NOMO-1 (cell line): ENCODE measurements at regions not wholly inside any gene's neighbourhood (a gene's known extent, or its start where the extent isn't known, plus 50 kb on each side); places are given as distances from the start of the nearest gene placed in this dataset.
A peak's percentile ranks its signal among the peaks of the same experiment; 100 is the strongest.
"Not testable (repeated sequence)": the region's sequence is repeated elsewhere in the genome, so short reads cannot be mapped to it uniquely, and the experiment has no call there.

Source experiments
- DNase-seq, 2 experiments: peaks; one replicate each; lab custom pipeline; 2025; ENCODE audit not compliant: unreplicated experiment in 2 of 2; lab: John Stamatoyannopoulos, UW

- no peak for DNase-seq
Measured at GRCh38 chr1:8230292-8230621, 87.7 kb upstream of the SLC45A1 start.

- DNase-seq, result no peak
Measured at GRCh38 chr1:8228253-8228652, 89.7 kb upstream of the SLC45A1 start.

DNA sequence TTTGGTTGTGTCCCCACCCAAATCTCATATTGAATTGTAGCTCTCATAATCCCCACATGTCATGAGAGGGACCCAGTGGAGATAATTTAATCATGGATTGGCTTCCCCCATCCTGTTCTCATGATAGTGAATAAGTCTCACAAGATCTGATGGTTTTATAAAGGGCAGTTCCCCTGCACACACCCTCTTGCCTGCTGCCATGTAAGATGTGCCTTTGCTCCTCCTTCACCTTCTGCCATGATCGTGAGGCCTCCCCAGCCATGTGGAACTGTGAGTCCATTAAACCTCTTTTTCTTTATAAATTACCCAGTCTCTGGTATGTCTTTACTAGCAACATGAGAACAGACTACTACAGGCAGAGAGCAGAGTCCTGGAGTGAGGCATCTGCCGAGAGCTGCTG, 90.2 kb upstream of the SLC45A1 start:
- DNase-seq, result not testable (repeated sequence)

DNA sequence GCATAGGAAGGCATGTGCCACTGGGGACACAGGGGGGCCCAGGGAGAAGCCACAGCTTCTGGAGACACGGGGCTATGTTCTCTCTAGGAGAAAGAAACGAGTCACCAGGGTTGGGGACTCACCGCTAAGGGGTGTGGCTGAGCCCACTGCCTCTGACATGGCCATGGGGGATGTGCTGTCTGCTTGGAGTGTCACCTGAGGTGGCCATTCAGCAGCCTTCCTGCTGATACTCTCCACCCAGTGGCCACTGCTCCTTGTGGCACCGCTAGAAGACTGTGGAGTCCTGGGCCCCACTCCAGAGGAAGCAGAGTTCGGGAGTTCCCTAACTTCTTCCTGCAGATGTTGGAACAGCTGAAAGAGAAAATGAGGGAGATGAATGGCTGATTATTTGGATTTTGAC, 91.2 kb upstream of the SLC45A1 start:
- no peak for DNase-seq

GRCh38 chr1:8226024-8226423, 91.9 kb upstream of the SLC45A1 start:
- DNase-seq, result not testable (repeated sequence)

- DNase-seq, result no peak
Measured at GRCh38 chr1:8223526-8223925, 94.4 kb upstream of the SLC45A1 start.

- no peak for DNase-seq
Measured at GRCh38 chr1:8222789-8223188, 95.1 kb upstream of the SLC45A1 start.

GRCh38 chr1:8219530-8219929, 98.4 kb upstream of the SLC45A1 start:
- no peak for DNase-seq

DNA sequence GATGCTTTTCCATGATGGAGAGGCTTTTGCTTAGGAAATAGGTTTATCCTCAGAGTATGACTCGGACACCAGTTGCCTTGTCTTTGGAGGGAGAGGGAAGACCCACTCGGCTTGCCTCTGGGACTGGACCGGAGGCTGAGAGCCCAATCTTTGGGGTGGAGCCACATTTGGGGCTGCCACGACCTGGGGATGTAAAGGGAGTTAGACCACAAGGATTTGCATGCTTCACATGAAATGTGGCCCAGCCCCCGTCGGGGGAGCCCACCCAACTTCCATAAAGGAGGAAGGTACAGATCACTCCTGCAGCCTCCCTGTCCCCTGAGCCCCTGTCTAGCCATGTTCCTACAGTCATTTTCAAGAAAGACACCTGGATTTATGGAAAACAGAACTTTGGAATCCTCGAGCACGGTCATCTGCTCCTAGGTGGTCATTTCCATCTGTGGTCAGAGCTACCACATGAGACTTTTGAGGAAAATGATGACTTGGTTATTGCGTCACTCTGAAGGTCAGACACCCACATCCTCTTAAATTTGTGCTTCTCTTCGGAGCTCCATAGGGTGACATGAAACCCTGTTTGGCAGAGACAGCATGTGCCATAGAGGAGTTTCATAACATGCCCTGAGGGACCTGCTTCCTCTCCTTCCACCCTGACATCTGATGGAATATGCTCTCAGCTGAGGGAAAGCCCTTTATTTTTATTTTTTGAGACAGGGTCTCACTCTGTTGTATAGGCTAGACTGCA, 99.4 kb upstream of the SLC45A1 start:
- peak; percentile 7 to 38 for DNase-seq

DNA sequence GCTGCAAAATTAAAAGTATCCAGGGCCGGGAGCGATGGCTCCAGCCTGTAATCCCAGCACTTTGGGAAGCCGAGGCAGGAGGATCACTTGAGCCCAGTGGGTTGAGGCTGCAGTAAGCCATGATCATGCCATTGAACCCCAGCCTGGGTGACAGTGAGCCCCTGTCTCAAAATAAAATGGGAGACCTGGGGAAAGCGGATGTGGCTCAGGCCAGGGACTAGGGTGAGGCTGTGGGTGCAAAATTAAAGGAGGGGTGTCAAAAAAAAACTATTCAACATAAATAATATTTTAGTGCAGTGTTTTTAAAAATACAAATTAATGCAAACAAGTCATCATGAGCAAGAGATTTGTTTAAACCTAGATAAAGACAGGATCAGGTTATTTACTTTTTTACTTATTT, 100.1 kb upstream of the SLC45A1 start:
- no peak for DNase-seq

DNA sequence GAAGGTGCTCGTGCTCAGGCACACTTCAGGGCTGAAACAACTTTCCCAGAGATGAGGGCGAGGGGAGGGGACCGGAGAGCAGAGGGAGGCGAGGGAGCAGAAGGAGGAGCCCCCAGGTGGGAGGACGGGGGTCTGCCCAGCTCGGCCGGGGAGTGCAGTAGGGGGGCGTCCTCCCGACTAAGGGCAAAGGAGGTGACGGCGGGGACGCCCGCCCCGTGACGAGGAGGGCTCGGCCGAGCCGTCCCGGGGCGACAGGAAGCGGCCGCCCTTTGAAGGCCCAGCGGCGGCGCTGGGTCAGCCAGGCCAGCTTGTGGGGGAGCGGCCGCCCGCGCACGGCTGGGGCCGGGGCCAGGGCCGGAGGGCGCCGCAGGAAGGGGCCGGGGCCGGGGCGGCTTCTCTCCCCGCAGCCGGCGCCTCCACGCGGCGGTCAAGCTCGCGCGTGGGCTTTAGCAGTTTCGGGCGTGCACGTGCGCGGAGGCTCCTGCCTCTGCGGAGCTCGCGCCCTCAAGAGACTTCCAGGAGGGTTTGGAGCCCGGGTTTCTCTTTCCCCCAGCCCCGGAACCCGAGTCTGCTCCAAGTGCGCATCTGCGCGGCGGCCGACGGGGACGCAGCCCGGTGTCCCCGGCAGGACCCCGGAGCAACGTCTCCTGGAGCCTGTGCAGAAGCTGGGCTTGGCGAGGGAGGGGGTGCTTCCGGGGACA, 100.8 kb upstream of the SLC45A1 start:
- DNase-seq, result no peak

DNA sequence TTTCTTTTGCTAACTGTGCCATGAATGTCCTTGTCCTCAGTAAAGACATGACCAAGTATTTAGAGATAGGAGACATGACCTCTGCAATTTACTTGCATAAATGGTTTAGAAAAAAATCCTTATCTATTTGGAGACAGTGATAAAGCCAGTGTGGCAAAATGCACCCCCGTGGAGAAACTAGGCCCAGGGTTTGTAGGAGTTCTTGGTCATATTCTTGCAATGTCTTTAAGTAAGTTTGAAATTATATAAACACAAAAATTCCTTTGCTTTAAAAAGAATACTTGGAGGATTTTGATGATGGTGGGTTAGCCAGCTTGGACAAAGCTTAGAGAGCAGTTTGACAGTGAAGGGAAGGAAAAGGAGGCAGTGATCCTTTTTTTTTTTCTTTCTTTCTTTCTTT, 101.9 kb upstream of the SLC45A1 start:
- DNase-seq, result no peak

- no peak for DNase-seq
Measured at GRCh38 chr1:8214501-8215173, 103.3 kb upstream of the SLC45A1 start.

DNA sequence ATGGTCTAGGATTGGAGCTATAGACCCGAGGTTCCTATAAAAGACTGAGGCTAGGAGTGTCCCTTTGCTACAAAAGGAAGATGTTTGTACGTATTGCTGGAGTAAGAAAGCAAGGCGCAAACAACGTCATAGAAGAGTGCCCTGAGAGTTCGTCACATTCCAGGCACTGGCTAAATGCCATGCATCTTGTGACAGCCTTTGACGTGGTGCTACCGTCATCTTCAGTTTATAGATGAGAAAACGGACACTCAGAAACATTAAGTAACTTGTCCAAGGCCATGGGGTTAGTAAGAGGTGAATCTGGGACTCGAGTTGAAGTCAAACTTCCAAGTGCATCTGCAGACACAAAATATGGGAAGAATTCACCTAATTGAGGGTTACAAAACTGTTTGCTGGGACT, 104.2 kb upstream of the SLC45A1 start:
- DNase-seq, result no peak

DNA sequence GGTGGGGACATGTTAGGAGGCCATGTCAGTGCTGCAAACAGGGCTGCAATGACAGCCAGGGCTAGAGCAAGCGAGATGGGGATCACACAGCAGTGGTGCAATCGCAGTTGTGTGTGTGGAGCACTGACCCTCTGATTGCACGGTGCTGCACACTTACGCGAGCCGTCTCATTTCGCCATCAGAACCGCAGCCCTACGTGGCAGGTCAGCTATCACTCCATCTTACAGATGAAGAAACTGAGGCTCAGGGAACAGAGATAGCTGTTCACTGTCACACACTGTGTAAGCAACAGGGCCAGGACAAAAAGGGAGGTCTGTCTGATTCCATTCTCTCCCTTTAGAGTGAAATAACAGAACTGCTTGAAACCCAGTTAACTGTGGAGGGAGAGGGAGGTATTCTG, 104.8 kb upstream of the SLC45A1 start:
- no peak for DNase-seq

- no peak for DNase-seq
Measured at GRCh38 chr1:8212580-8213031, 105.3 kb upstream of the SLC45A1 start.

DNA sequence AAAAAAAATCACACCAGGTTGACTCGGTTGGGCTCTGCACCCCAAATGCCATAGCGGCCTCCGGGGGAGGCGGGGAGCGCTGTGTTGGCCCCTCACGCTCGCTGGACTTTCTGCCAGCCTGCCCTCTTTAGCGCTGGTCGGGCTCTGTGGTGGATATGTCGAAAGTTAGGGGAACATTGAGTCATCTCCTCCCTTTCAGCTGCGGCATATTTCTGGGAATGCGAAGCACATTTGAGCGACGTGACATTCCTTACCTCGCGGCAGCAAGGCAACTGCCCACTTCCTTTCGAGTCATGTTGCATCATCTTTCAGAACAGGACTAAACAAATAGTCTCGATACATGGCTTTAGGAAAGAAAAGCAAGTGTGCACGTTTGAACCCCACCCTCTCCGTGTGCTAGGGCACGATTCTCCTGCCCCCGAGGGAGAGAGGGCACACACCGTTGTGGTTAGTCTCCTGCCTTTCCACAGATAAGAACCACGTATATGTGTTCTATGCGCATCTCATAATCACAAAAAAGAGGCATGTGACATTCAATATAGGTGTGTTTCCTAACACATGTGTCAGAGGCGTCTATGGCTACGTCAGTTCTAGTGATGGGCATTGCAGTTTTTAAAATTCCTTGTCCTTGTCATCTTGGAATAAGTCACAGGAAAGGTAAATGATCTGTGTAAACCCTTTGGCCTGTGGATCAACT, 105.9 kb upstream of the SLC45A1 start:
- DNase-seq, result peak; percentile 37 to 54

DNA sequence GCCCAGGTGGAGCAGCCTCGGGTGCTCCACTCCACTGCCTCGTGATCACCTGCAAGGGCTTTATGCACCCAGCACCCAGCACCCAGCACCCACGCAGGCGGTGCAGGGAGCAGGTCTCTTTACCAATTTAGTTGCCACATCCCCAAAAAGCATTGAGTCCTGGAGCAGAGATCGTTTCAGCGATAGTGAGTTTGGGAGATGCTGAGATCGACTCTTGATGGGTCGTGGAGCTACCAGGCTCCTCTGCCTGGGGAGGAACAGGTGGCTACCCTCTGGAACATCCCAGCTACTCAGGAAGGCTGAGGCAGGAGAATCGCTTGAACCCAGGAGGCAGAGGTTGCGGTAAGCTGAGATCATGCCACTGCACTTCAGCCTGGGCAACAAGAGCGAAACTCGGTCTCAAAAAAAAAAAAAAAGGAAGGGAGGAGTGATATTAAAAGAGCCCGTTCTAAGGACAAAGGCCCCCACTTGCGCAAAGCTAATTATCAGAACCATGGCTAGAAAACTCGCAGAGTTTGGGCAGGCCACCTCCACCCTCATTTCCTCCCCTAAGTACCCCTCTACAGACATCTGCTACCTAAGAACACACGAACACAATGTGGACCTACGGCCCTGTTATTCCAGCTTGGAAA, 106.5 kb upstream of the SLC45A1 start:
- peak; percentile 67 to 79 for DNase-seq

DNA sequence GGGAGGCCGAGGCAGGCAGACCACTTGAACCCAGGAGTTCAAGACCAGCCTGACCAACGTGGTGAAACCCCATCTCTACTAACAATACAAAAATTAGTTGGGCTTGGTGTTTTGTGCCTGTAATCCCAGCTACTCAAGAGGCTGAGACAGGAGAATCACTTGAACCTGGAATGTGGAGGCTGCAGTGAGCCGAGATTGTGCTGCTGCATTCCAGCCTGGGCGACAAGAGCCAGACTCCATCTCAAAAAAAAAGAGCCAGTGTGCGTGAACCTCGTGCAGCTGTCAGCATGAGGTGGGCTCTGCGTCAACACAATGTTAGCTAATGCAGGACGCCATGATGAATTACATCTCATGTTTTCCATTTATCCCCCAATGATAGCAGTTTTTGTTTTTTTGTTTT, 110.7 kb upstream of the SLC45A1 start:
- DNase-seq, result no peak

DNA sequence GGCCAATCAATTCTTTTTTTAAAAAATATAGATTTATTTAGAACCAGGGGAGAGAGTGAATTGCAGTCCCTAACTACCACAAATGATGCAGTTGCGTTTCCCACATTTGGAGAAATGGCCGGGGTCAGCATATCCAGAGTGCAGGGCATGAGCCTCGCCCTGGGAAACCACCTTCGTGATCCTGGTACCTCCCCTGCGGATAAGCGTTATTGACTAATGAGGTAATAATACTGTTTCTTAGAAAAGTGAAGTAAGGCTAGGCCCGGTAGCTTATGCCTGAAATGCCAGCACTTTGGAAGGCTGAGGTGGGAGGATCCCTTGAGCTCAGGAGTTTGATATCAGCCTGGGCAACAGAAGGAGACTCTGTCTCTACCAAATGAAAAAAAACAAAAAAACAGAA, 111.5 kb upstream of the SLC45A1 start:
- DNase-seq, result no peak

GRCh38 chr1:8205771-8206170, 112.1 kb upstream of the SLC45A1 start:
- no peak for DNase-seq
